Upper lobe of right lung (tissue), 1 donor: ENCODE measurements at regions not wholly inside any gene's neighbourhood (a gene's known extent, or its start where the extent isn't known, plus 50 kb on each side); places are given as distances from the start of the nearest gene placed in this dataset.

Experiments used
- ATAC-seq: fragments of 200-7000 bp; cut with Tn5 transposase; one replicate; pipeline ENCODE4 v1.9.1; 2020; ENCODE audit warnings: mild to moderate bottlenecking, moderate library complexity
- DNase-seq: peaks from one replicate; pipeline ENCODE4 v3.0.0-alpha.2; 2020
- H3K27ac ChIP-seq: fragments of 200-600 bp; one replicate; pipeline ENCODE4 v1.8.0; 2022
- H3K27me3 ChIP-seq: fragments of 200-600 bp; one replicate; pipeline ENCODE4 v1.8.0; 2022; ENCODE audit warnings: mild to moderate bottlenecking
- H3K36me3 ChIP-seq: fragments of 200-600 bp; one replicate; pipeline ENCODE4 v1.8.0; 2022
- H3K4me1 ChIP-seq: fragments of 200-600 bp; one replicate; pipeline ENCODE4 v1.8.0; 2022
- H3K4me3 ChIP-seq: fragments of 200-600 bp; one replicate; pipeline ENCODE4 v1.8.0; 2022; ENCODE audit warnings: mild to moderate bottlenecking
- H3K9me3 ChIP-seq: fragments of 200-600 bp; one replicate; pipeline ENCODE4 v1.8.0; 2022
- CTCF ChIP-seq: fragments of 200-600 bp; IDR thresholded peaks from one replicate; pipeline ENCODE4 v1.8.0; 2022; ENCODE audit warnings: antibody characterized with exemption
- intact Hi-C: fragments of 100-400 bp; cut with DNase I; formaldehyde crosslinking; loops from one replicate; pipeline ENCODE4 v1.11.0; 2022
- donor health status: DM: no; HTN: yes; CAD: no; lungs with severe emphysema.

DNA sequence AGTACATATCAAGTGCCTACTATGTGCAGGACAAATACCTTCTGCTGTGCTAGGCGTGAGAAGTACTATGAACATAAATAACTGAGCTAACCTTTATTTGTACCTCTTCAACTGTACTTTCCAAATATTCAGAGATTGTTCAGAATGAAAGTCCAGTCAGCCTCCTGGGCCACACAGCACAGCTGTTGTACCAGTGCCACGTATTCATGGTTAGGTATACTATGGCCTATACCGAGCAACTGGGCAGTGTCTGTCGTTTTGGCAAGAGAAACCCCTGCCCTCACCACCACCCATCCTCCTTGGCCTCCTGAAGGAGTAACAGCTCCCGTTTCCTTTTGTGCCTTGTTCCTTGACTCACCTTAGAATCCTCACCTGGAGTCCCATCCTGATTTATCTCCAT, 53.0 kb downstream of the RASSF10 start:
- Histone ChIP-seq H3K36me3 (no peaks in the 10 kb centered on the region), H3K27me3 (no peaks in the 10 kb centered on the region), H3K27ac (no peak overlapping the region), H3K9me3 (no peaks in the 10 kb centered on the region), H3K4me1 (no peaks in the 10 kb centered on the region), H3K4me3 (no peak overlapping the region)
- TF ChIP-seq CTCF = no peak
- DNase-seq (no peak), ATAC-seq (no peak)
- intact Hi-C loops = no loop called here

DNA sequence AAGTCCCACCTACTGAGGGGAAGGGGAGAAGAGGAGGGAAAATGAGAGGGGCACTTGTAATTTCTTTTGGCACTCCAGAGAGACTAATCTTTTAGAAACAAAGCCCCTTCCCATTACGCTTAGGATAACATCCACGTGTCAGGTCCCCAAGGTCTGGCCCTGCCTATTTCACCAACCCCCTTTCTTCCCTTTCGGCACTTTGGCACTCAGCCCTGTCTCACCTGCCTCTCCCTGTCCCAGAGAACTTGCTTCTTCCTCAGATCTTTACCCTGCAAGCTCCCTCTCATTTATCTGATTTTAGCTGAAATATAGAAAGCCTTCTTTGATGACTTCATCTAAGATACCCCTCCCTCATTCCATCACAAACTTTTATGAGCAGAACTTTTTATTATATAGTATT, 55.5 kb downstream of the RASSF10 start:
- no peaks in the 10 kb centered on the region for H3K9me3 ChIP-seq
- no peaks in the 10 kb centered on the region for H3K4me1 ChIP-seq
- no peaks in the 10 kb centered on the region for H3K36me3 ChIP-seq
- TF ChIP-seq CTCF = no peak
- no peak overlapping the region for H3K27ac ChIP-seq
- DNase-seq (no peak), ATAC-seq (no peak)
- H3K27me3 ChIP-seq = no peaks in the 10 kb centered on the region
- no peak overlapping the region for H3K4me3 ChIP-seq
- intact Hi-C loops = no loop called here

GRCh38 chr11:13065200-13065787, 56.2 kb downstream of the RASSF10 start:
- no peak for DNase-seq
- Histone ChIP-seq H3K27me3 (no peaks in the 10 kb centered on the region), H3K4me3 (no peak overlapping the region), H3K36me3 (no peaks in the 10 kb centered on the region), H3K27ac (no peak overlapping the region), H3K9me3 (no peaks in the 10 kb centered on the region), H3K4me1 (no peaks in the 10 kb centered on the region)
- TF ChIP-seq CTCF = no peak
- ATAC-seq = no peak
- intact Hi-C loops = no loop called here

GRCh38 chr11:13068211-13068610, 59.1 kb downstream of the RASSF10 start:
- ATAC-seq (no peak), DNase-seq (no peak)
- no peak for TF ChIP-seq CTCF
- H3K27ac ChIP-seq = no peak overlapping the region
- intact Hi-C loops = no loop called here
- no peaks in the 10 kb centered on the region for H3K9me3 ChIP-seq
- H3K27me3 ChIP-seq = no peaks in the 10 kb centered on the region
- H3K4me1 ChIP-seq = no peaks in the 10 kb centered on the region
- H3K4me3 ChIP-seq = no peak overlapping the region
- H3K36me3 ChIP-seq = no peaks in the 10 kb centered on the region

- no peak for DNase-seq
- no peaks in the 10 kb centered on the region for H3K4me1 ChIP-seq
- no peaks in the 10 kb centered on the region for H3K27me3 ChIP-seq
- no peak overlapping the region for H3K4me3 ChIP-seq
- H3K9me3 ChIP-seq = no peaks in the 10 kb centered on the region
- intact Hi-C loops = no loop called here
- TF ChIP-seq CTCF = no peak
- ATAC-seq = no peak
- H3K36me3 ChIP-seq = no peaks in the 10 kb centered on the region
- no peak overlapping the region for H3K27ac ChIP-seq
Measured at GRCh38 chr11:13073119-13073981, 64.2 kb downstream of the RASSF10 start.
